Breast epithelium (tissue), 4 donors: ENCODE measurements at regions not wholly inside any gene's neighbourhood (a gene's known extent, or its start where the extent isn't known, plus 50 kb on each side); places are given as distances from the start of the nearest gene placed in this dataset.

Source experiments
- DNase-seq, 2 donors: peaks; one replicate each; pipeline ENCODE4 v3.0.0-alpha.2; 2019; ENCODE audit warnings: low spot score in 2 of 2
- H3K27ac ChIP-seq, 2 donors: fragments of 200-600 bp; sonication (generic) in 1 of 2; one replicate each; pipeline ENCODE4 v1.5.1; 2016 to 2019; ENCODE audit warnings: mild to moderate bottlenecking in 1 of 2
- H3K27me3 ChIP-seq, 2 donors: fragments of 200-600 bp; sonication (generic) in 1 of 2; one replicate each; pipeline versions ENCODE4 v1.5.1 to v1.6.0; 2017 to 2019; ENCODE audit warnings: control low read depth in 1 of 2, mild to moderate bottlenecking in 1 of 2
- H3K36me3 ChIP-seq: fragments of 200-600 bp; one replicate; pipeline ENCODE4 v1.5.1; 2019
- H3K4me1 ChIP-seq, 2 donors: fragments of 200-600 bp; sonication (generic); one replicate each; pipeline ENCODE4 v1.5.1; 2016 to 2019; ENCODE audit warnings: control low read depth in 1 of 2
- H3K4me3 ChIP-seq, 3 donors: fragments of 200-600 bp; sonication (generic); 1 replicate in 2 of 3; 2 replicates in 1 of 3; pipeline ENCODE4 v1.5.1; 2016 to 2019; ENCODE audit warnings: mild to moderate bottlenecking in 3 of 3, moderate library complexity in 2 of 3
- H3K9me3 ChIP-seq, 2 donors: fragments of 200-600 bp; sonication (generic) in 1 of 2; one replicate each; pipeline ENCODE4 v1.5.1; 2016 to 2019; ENCODE audit warnings: control low read depth in 1 of 2
- POLR2A ChIP-seq: fragments of 450-650 bp; IDR thresholded peaks from one replicate; pipeline ENCODE4 v1.6.1; 2016; ENCODE audit warnings: antibody characterized with exemption, mild to moderate bottlenecking, moderate library complexity
- POLR2AphosphoS5 ChIP-seq, 3 donors: sonication (generic); formaldehyde crosslinking; IDR thresholded peaks; one replicate each; pipeline ENCODE4 v1.6.1; 2017; ENCODE audit warnings: antibody characterized with exemption in 3 of 3
- intact Hi-C: fragments of 100-400 bp; cut with DNase I; formaldehyde crosslinking; loops from one replicate; pipeline ENCODE4 v1.15.1; 2023; ENCODE audit warnings: low total_unique reads
- TF ChIP-seq, protein P1 (sequence below), 3 donors: fragments of 450-650 bp; IDR thresholded peaks; one replicate each; pipeline ENCODE4 v1.5.1; 2016 to 2017; ENCODE audit warnings: antibody characterized with exemption in 3 of 3, mild to moderate bottlenecking in 3 of 3, moderate library complexity in 3 of 3

DNA sequence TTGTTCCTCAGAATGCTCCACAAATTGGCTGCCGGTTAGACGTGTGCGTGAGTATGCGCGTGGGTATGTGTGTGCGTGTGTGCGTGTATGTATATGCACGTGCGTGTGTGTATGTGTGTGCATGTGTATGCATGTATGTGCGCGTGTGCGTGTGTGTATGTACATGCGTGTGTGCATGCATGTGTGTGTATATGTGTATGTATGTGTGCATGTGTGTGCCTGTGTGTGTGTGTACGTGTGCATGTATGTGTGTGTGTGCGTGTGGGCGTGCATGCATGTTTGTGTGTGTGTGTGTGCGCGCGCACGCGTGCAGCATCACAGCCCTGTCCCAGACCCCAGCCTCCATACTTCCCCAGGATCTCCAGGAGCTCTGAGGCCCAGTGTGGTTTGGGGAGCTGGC, 183.1 kb upstream of the IER5L start:
- Histone ChIP-seq H3K36me3 (no peaks in the 10 kb centered on the region), H3K4me1 (peaks cover 0 to 4% of the 10 kb centered on the region in 2 donors), H3K27ac (no peak overlapping the region), H3K27me3 (no peaks in the 10 kb centered on the region), H3K4me3 (no peak overlapping the region), H3K9me3 (peaks cover under 1% of the 10 kb centered on the region in 2 donors)
- intact Hi-C loops: no loop called here
- no peak for DNase-seq
- TF ChIP-seq POLR2A: no peak
- no peak for TF ChIP-seq POLR2AphosphoS5 (IDR thresholded peaks at IDR 0.05)
- TF ChIP-seq, protein P1, sequence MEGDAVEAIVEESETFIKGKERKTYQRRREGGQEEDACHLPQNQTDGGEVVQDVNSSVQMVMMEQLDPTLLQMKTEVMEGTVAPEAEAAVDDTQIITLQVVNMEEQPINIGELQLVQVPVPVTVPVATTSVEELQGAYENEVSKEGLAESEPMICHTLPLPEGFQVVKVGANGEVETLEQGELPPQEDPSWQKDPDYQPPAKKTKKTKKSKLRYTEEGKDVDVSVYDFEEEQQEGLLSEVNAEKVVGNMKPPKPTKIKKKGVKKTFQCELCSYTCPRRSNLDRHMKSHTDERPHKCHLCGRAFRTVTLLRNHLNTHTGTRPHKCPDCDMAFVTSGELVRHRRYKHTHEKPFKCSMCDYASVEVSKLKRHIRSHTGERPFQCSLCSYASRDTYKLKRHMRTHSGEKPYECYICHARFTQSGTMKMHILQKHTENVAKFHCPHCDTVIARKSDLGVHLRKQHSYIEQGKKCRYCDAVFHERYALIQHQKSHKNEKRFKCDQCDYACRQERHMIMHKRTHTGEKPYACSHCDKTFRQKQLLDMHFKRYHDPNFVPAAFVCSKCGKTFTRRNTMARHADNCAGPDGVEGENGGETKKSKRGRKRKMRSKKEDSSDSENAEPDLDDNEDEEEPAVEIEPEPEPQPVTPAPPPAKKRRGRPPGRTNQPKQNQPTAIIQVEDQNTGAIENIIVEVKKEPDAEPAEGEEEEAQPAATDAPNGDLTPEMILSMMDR (IDR thresholded peaks at IDR 0.05): no peak

GRCh38 chr9:129359916-129360536, 182.0 kb upstream of the IER5L start:
- intact Hi-C loops: no loop called here
- peaks cover 0 to 4% of the 10 kb centered on the region in 2 donors for H3K4me1 ChIP-seq
- no peak for DNase-seq
- H3K9me3 ChIP-seq: peaks cover 12% of the 10 kb centered on the region in 2 donors
- H3K36me3 ChIP-seq: no peaks in the 10 kb centered on the region
- no peak overlapping the region for H3K27ac ChIP-seq
- no peaks in the 10 kb centered on the region for H3K27me3 ChIP-seq
- no peak overlapping the region for H3K4me3 ChIP-seq
- no peak for TF ChIP-seq POLR2AphosphoS5 (IDR thresholded peaks at IDR 0.05)
- TF ChIP-seq, protein P1 (IDR thresholded peaks at IDR 0.05): no peak
- TF ChIP-seq POLR2A: no peak

DNA sequence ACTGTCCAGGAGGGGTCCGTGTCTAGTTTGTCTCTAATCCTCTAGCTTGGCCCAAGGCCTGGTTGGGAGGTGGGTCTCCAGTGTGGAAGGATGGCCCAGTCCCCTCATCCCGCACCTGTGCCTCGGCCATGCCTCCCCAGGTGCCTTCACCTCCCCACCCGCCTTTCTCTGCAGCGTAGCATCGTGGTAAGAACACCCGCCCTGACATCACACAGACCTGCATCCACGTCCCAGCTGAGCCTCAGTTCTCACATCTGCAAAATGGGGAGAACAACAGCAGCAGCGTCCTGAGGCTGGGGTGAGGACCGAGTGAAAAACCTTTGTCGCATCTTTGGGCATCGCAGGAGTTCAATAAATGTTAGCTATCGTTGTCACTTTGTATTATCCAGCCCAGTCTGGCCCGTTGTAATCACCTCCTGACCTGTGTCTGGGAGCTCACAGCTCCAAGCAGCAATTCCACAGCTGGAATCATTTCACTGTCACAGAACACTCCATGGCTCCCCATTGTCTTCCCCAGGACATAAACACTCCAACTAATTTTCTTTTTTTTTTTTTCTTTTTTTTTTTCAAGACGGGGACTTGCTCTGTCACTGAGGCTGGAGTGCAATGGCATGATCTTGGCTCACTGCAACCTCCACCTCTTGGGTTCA, 181.2 kb upstream of the IER5L start:
- H3K9me3 ChIP-seq: peaks cover 12 to 13% of the 10 kb centered on the region in 2 donors
- intact Hi-C loops: no loop called here
- H3K27ac ChIP-seq: no peak overlapping the region
- TF ChIP-seq POLR2A (no peak), POLR2AphosphoS5 (IDR thresholded peaks at IDR 0.05) (no peak)
- TF ChIP-seq, protein P1 (IDR thresholded peaks at IDR 0.05): no peak
- peaks cover 0 to 4% of the 10 kb centered on the region in 2 donors for H3K4me1 ChIP-seq
- no peak for DNase-seq
- H3K36me3 ChIP-seq: no peaks in the 10 kb centered on the region
- no peaks in the 10 kb centered on the region for H3K27me3 ChIP-seq
- H3K4me3 ChIP-seq: no peak overlapping the region

GRCh38 chr9:129358621-129359154, 180.6 kb upstream of the IER5L start:
- H3K36me3 ChIP-seq: no peaks in the 10 kb centered on the region
- no peak overlapping the region for H3K4me3 ChIP-seq
- intact Hi-C loops: no loop called here
- DNase-seq: no peak
- TF ChIP-seq, protein P1 (IDR thresholded peaks at IDR 0.05): no peak
- TF ChIP-seq POLR2AphosphoS5 (IDR thresholded peaks at IDR 0.05) (no peak), POLR2A (no peak)
- peaks cover 12 to 13% of the 10 kb centered on the region in 2 donors for H3K9me3 ChIP-seq
- no peaks in the 10 kb centered on the region for H3K27me3 ChIP-seq
- no peak overlapping the region for H3K27ac ChIP-seq
- H3K4me1 ChIP-seq: peaks cover 0 to 4% of the 10 kb centered on the region in 2 donors

DNA sequence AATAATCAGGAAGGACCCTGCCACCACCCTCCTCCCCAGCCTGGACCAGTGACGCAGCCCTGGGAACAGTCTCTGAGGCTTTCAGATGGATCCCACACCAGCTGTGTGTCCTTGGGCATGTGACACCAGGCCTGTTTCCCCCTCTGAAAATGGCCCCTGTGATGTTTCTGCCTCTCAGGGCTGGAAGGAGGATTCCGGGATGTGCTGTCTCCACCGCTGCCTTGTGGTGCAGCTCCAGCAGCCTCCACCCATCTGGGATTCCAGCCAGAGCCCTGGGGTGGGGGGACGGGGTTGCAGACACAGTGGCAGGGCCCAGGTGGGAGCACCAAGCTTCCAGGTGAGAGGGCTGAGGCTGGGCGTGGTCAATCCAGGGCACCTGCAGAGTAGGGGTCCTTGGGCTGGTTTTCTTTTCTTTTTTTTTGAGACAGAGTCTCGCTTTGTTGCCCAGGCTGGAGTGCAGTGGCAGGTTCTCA, 179.7 kb upstream of the IER5L start:
- Histone ChIP-seq H3K36me3 (no peaks in the 10 kb centered on the region), H3K27ac (no peak overlapping the region), H3K4me1 (peaks cover 0 to 4% of the 10 kb centered on the region in 2 donors), H3K4me3 (no peak overlapping the region), H3K27me3 (no peaks in the 10 kb centered on the region), H3K9me3 (peaks cover 12 to 13% of the 10 kb centered on the region in 2 donors)
- TF ChIP-seq, protein P1 (IDR thresholded peaks at IDR 0.05): no peak
- TF ChIP-seq POLR2AphosphoS5 (IDR thresholded peaks at IDR 0.05): no peak
- TF ChIP-seq POLR2A: no peak
- intact Hi-C loops: no loop called here
- DNase-seq: no peak
